Osteocyte (in vitro differentiated cells): ENCODE measurements at regions not wholly inside any gene's neighbourhood (a gene's known extent, or its start where the extent isn't known, plus 50 kb on each side); places are given as distances from the start of the nearest gene placed in this dataset.
A peak's percentile ranks its signal among the peaks of the same experiment; 100 is the strongest.

Experiments
- DNase-seq: peaks from one replicate; pipeline ENCODE4 v3.0.0; 2021; ENCODE audit warnings: mixed read lengths; ENCODE audit not compliant: unreplicated experiment; ENCODE audit errors: extremely low spot score
- H3K27ac Mint-ChIP-seq: one replicate; pipeline ENCODE4 v1.8.0; 2021; ENCODE audit warnings: mild to moderate bottlenecking, mixed read lengths; ENCODE audit not compliant: unreplicated experiment
- H3K27me3 Mint-ChIP-seq: one replicate; pipeline ENCODE4 v1.8.0; 2021; ENCODE audit warnings: mixed read lengths; ENCODE audit not compliant: unreplicated experiment
- H3K36me3 Mint-ChIP-seq: one replicate; pipeline ENCODE4 v1.8.0; 2021; ENCODE audit warnings: mixed read lengths; ENCODE audit not compliant: unreplicated experiment
- H3K4me1 Mint-ChIP-seq: one replicate; pipeline ENCODE4 v1.8.0; 2021; ENCODE audit warnings: mixed read lengths; ENCODE audit not compliant: unreplicated experiment
- H3K4me3 Mint-ChIP-seq: one replicate; pipeline ENCODE4 v1.8.0; 2021; ENCODE audit warnings: mild to moderate bottlenecking, moderate library complexity, mixed read lengths; ENCODE audit not compliant: unreplicated experiment
- H3K9me3 Mint-ChIP-seq: one replicate; pipeline ENCODE4 v1.8.0; 2021; ENCODE audit warnings: mixed read lengths; ENCODE audit not compliant: unreplicated experiment
- TF ChIP-seq, protein P1 (sequence below): fragments of 200-600 bp; sonication (generic); IDR thresholded peaks from 2 replicates; pipeline ENCODE4 v1.5.0; 2021; ENCODE audit warnings: antibody characterized with exemption, mild to moderate bottlenecking, moderate library complexity

DNA sequence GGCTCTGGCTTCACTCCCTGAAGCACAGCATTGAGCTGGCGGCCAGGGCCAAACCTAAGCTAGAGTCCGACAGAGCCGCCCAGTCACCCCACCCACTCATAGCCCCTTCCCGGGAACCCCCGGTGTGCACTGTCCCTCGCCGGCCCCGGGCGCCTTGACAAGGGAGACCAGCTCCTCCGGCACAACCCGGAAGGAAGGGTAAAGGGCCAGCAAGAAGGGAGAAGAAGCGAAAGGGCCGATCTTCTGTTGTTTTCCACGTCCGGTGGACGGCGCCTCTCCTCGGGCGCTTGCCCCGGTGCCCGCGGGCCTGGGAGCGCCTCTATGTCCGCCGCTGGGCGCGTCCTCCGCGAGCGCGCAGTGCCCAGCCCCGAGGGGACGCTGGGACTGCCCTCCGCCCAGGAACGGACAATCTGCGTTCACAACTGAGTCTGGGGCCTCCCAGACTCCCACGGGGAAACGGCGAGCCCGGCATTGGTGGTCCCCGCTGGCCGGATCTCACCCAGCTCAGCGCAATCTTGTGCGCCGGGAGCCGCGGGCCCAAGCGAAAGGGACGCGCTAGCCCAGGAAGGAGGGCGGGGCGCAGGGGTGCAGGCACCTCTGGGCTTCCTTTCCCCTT, 172.5 kb upstream of the MIR17HG start:
- Mint-ChIP-seq H3K4me3 (no peak overlapping the region), H3K9me3 (no peaks in the 10 kb centered on the region), H3K27me3 (no peaks in the 10 kb centered on the region), H3K4me1 (peaks cover 5% of the 10 kb centered on the region), H3K27ac (no peak overlapping the region), H3K36me3 (no peaks in the 10 kb centered on the region)
- TF ChIP-seq, protein P1, sequence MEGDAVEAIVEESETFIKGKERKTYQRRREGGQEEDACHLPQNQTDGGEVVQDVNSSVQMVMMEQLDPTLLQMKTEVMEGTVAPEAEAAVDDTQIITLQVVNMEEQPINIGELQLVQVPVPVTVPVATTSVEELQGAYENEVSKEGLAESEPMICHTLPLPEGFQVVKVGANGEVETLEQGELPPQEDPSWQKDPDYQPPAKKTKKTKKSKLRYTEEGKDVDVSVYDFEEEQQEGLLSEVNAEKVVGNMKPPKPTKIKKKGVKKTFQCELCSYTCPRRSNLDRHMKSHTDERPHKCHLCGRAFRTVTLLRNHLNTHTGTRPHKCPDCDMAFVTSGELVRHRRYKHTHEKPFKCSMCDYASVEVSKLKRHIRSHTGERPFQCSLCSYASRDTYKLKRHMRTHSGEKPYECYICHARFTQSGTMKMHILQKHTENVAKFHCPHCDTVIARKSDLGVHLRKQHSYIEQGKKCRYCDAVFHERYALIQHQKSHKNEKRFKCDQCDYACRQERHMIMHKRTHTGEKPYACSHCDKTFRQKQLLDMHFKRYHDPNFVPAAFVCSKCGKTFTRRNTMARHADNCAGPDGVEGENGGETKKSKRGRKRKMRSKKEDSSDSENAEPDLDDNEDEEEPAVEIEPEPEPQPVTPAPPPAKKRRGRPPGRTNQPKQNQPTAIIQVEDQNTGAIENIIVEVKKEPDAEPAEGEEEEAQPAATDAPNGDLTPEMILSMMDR = no peak
- DNase-seq = no peak

DNA sequence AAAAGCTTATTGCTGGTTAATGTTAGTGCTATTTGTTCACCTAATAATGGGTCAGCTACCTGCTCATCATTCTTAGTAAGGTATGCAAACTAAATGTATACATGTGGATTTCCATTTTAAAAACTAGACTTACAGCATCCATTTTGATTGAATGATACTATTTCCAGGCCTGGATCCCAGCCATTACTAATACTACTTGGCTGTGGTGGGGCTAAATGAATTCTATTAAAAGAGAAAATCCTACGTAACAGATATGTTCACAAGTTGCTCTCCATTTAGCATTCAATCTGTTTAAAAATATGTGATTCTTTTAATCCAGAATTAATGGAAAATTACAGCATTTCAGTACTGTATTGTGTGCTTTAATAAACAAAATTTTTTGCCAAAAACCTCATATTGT, 169.4 kb upstream of the MIR17HG start:
- no peak overlapping the region for H3K27ac Mint-ChIP-seq
- no peak for DNase-seq
- no peaks in the 10 kb centered on the region for H3K36me3 Mint-ChIP-seq
- H3K4me1 Mint-ChIP-seq = peaks cover 5% of the 10 kb centered on the region
- TF ChIP-seq, protein P1 = no peak
- no peaks in the 10 kb centered on the region for H3K9me3 Mint-ChIP-seq
- no peaks in the 10 kb centered on the region for H3K27me3 Mint-ChIP-seq
- H3K4me3 Mint-ChIP-seq = no peak overlapping the region

DNA sequence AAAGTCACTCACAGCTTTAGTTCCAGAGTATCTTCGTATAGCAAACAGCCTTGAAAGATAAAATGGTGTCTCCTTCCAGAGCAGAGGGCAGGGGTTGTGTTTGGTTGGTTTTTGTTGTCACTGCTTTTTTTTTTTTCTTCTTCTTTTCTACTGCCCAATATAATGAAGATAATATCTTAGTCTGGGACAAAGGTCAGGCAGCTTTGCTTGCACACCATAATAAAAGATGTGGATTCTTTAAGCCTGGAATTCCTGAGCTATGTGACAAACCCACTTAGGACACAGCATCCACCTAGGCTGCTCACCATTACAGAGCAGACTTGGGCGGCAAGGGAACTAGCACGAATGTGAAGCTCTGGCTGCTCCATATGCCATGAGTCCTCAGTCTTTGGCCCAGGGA, 165.6 kb upstream of the MIR17HG start:
- TF ChIP-seq, protein P1 = no peak

DNA sequence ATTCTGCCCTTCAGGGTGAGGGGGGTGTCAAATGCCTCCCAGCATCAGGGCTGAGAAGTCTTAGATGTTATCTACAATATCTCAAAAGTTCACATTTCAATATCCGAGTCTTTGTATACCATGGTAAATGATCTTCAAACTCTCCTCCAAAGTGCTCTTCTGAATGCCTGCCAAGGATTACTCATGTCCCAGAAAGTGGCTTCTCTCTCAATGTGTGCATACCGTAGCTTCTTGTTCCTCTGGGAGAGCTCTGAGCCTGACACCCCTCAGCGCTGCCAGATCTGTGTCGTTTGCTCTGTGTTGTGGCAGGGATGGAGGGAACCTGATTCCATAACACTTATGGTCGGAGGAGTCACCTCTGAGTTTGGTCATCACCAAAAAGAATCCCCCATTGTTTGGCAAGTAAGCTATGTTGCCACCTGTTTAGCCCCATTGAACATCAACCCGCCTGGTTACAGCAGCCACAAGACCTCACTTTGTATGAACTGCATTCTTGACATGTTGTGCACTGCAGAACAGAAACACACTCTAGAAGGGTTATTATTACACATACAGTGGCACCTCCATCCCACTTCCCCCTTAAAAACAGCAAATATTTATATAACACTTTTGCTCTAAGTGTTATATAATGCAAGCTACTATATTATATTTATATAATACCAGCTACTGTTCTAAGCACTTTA, 163.1 kb upstream of the MIR17HG start:
- no peak for DNase-seq
- Mint-ChIP-seq H3K36me3 (no peaks in the 10 kb centered on the region), H3K9me3 (no peaks in the 10 kb centered on the region), H3K27me3 (peaks cover 4% of the 10 kb centered on the region), H3K4me1 (peaks cover 8% of the 10 kb centered on the region), H3K4me3 (no peak overlapping the region), H3K27ac (no peak overlapping the region)
- TF ChIP-seq, protein P1 = no peak

More for the DNA sequence above, 165.6 kb upstream of the MIR17HG start:
- Mint-ChIP-seq H3K27me3 (peaks cover 4% of the 10 kb centered on the region), H3K9me3 (no peaks in the 10 kb centered on the region), H3K4me1 (peaks cover 13% of the 10 kb centered on the region), H3K4me3 (no peak overlapping the region), H3K36me3 (no peaks in the 10 kb centered on the region), H3K27ac (no peak overlapping the region)
- DNase-seq = no peak

DNA sequence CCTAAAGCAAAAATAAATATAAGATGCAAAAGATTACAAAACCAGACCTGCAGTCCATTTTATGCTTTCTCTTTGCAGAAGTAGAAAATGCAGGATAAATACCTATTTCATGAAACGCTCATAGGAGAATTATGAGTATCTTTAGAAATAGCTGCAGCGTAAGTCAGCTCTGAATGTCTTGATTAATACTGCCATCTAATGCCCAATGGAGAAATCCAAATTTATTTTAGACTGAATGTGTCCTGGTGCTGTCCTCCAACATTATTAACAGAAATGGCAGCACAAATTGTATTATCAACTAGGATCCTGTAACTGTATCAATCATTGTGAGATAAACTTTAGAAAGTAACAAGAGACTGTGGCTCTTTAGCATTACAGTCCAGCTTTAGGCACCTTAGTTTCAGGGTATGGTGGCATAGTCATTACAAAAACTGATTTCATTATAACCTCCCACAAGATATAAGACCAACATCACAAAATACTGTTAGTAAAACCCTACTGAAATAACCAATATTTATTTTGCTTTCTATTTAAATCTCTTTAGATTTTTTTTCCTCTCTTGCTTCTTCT, 162.1 kb upstream of the MIR17HG start:
- Mint-ChIP-seq H3K4me3 (no peak overlapping the region), H3K9me3 (no peaks in the 10 kb centered on the region), H3K4me1 (peaks cover 8% of the 10 kb centered on the region), H3K36me3 (no peaks in the 10 kb centered on the region), H3K27ac (no peak overlapping the region), H3K27me3 (peaks cover 4% of the 10 kb centered on the region)
- TF ChIP-seq, protein P1 = peak; percentile 70
- DNase-seq = no peak
